PC-9 (cell line): ENCODE measurements at regions not wholly inside any gene's neighbourhood (a gene's known extent, or its start where the extent isn't known, plus 50 kb on each side); places are given as distances from the start of the nearest gene placed in this dataset.

Source experiments
- EZH2 ChIP-seq: fragments of 200-600 bp; sonication (generic); IDR thresholded peaks from 2 replicates; pipeline ENCODE4 v1.8.0; 2017; ENCODE audit warnings: antibody characterized with exemption, low read depth
- TF ChIP-seq, protein P1 (sequence below): fragments of 200-600 bp; sonication (generic); conservative IDR thresholded peaks from 2 replicates; pipeline ENCODE4 v1.6.1; 2017; ENCODE audit warnings: mixed run types, antibody characterized with exemption, mild to moderate bottlenecking, moderate library complexity

DNA sequence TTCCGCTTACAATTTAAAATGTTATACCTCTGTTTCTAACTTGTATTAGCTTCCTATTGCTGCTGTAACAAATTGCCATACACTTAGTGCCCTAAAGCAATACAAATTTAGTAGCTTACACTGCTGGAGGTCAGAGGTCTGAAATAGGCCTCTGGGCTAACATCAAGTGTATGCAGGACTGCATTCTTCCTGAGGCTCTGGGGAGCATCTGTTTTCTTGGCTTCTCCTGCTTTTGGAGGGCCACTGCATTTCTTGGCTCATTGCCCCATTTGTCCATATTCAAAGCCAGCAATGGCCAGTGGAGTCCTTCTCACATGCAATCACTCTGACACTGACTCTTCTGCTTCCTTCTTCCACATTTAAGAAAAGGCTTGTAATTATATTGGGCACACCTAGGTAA, 639.8 kb upstream of the INTU start:
- TF ChIP-seq, protein P1, sequence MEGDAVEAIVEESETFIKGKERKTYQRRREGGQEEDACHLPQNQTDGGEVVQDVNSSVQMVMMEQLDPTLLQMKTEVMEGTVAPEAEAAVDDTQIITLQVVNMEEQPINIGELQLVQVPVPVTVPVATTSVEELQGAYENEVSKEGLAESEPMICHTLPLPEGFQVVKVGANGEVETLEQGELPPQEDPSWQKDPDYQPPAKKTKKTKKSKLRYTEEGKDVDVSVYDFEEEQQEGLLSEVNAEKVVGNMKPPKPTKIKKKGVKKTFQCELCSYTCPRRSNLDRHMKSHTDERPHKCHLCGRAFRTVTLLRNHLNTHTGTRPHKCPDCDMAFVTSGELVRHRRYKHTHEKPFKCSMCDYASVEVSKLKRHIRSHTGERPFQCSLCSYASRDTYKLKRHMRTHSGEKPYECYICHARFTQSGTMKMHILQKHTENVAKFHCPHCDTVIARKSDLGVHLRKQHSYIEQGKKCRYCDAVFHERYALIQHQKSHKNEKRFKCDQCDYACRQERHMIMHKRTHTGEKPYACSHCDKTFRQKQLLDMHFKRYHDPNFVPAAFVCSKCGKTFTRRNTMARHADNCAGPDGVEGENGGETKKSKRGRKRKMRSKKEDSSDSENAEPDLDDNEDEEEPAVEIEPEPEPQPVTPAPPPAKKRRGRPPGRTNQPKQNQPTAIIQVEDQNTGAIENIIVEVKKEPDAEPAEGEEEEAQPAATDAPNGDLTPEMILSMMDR, result no peak
- no peak for TF ChIP-seq EZH2
